ENCODE measurements at regions not wholly inside any gene's neighbourhood (a gene's known extent, or its start where the extent isn't known, plus 50 kb on each side); places are given as distances from the start of the nearest gene placed in this dataset.

GRCh38 chr2:126774761-126775160 lies 118.8 kb downstream of the GYPC start:
- DNase-seq: no peak

GRCh38 chr2:126775300-126775985 lies 119.5 kb downstream of the GYPC start:
- DNase-seq: no peak

GRCh38 chr2:126776255-126776654 lies 120.3 kb downstream of the GYPC start:
- no peak for DNase-seq

- DNase-seq: peak; percentile 76 to 78
Measured at GRCh38 chr2:126776692-126777619, 121.0 kb downstream of the GYPC start.

GRCh38 chr2:126777620-126777978 lies 121.1 kb upstream of the TEX51 start:
- DNase-seq: no peak

DNA sequence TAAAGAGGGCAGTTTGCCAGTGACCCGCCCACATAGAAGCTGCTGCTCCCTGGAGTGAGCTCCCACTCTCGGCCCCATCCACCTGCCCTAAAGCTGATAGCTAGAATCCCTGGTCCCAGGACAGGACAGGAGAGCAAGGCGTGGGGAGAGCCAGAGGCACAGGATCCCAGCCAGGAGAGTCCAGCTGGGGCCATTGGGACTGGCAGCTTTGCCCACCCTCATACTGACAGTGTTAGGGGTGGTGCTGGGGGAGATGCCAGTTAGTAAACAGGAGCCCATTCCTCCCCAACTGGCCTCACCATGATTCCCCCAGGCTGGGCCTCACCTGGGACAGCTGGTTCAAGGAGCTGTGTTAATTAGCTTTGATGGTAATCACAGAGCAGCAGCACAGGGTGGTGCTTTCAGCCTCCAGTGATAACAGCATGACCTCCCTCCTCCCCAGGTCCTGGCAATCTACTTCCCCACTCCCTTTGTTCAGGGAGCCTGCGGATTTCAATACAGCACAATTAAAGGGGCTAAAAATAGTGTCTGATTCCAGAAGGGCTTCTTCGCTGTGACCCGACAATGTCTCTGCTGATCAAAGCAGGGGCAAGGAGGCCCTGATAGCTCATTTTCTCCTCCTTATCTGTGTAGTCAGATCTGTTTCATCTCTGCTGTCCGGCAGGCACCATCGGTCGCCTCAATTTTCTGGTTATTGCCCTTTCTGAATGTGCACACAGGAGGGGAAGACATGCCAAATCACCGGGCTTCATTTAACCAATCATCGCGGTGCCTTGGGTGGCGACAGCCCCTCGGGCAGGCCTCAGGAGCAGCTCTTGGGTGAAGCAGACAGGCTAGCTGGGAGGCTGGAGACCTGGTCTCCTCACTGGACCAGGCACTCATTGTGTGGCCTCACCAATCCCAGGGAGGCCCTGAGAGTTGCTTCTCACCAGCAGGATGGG lies 119.9 kb upstream of the TEX51 start:
- no peak for DNase-seq

- no peak for DNase-seq
Measured at GRCh38 chr2:126781206-126781605, 117.5 kb upstream of the TEX51 start.

- DNase-seq: no peak
Measured at GRCh38 chr2:126781806-126782205, 116.9 kb upstream of the TEX51 start.

- DNase-seq: no peak
Measured at GRCh38 chr2:126782648-126783047, 116.0 kb upstream of the TEX51 start.

DNA sequence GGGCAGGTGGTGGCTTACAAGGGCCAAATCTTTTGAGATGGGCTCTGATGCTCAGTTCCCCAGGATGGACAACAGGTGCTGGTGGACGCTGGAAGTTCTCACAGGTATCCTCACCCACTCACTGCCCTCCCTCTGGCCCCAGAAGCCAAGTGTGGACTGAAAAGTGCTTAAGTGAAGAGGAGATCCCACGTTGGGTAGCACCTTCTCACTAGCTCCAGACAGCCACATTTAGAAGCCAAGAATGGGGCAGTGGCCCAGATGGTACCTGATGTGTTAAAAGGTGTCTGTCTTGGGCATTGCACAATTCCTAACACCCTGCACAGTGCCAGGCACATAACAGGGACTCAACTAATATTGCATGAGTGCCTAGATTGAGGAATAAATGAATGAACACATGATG lies 115.3 kb upstream of the TEX51 start:
- DNase-seq: no peak

- DNase-seq: no peak
Measured at GRCh38 chr2:126784045-126784444, 114.6 kb upstream of the TEX51 start.

GRCh38 chr2:126784621-126785020 lies 114.1 kb upstream of the TEX51 start:
- DNase-seq: no peak

- no peak for DNase-seq
Measured at GRCh38 chr2:126785236-126785635, 113.5 kb upstream of the TEX51 start.

DNA sequence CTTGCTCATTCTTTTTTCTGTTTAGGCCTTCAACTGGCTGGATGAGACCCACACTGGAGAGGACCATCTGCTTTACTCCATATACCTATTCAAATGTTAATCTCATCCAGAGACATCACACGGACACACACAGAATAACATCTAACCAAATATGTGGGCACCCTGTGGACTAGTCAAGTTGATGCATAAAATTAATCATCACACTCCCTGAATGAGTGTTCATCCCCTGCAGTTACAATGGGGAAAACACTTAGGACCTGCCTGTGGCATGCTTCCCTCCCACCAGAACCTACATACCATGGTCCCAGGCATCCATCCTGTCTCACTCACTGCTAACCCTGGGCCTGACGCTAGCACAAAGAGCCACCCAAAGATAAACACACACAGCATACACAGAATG lies 112.8 kb upstream of the TEX51 start:
- no peak for DNase-seq

DNA sequence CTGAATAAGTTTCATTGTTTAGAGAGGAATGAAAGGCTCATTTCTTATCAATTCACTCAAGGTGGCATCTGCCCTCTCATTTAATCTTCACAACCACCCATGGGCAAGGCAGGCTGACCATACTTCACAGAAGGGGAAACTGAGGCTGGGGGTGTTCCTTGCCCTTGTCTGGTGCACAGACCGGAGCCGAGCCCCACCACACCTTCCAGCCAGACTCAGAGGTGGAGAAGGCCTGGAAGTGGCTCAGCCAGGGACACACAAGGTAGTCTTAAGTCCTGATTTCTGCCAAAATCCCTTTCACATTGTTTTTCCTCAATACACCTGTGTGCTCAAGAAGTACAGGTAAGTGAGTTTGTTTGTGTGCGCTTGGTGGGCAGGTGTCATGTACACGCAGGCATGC lies 111.9 kb upstream of the TEX51 start:
- DNase-seq: no peak

DNA sequence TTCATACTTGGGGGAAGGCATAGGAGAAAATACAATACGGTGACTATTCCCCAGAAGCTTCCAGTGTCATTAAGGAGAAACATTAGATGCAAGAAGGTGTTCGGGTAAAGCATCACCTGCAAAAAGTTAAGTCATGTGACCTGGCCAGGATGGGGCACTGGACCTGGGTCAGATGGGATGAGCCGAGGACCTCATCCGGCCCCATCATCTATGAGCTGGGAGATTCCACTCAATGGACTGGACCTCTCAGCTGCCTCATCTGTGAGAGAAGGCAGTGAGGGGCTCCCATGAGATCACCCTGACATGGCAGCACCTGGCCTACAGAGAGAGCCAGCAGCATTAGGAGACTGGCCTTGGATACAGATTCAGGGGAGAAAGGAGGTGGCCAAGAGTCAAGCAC lies 111.4 kb upstream of the TEX51 start:
- no peak for DNase-seq

DNA sequence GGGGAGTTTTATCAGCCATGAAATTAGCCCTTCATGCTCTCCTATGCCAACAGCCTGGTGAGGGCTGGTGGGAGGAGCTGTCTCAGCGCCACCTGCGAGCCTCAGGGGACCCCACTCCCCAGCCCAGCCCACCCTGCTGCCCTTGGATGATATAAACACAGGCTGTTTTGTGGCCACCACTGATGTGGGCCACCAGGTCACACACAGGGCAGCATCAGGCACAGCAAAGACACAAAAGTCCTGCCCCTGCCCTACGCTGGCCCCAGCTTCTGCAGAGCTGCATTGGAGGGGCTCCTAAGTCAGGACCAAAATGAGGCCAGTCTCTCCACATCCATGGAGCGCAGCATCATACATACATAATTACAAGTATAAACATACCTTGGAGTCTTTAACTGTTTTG lies 110.6 kb upstream of the TEX51 start:
- DNase-seq: no peak

GRCh38 chr2:126788652-126789051 lies 110.0 kb upstream of the TEX51 start:
- DNase-seq: no peak

- no peak for DNase-seq
Measured at GRCh38 chr2:126790987-126791780, 107.5 kb upstream of the TEX51 start.

- DNase-seq: no peak
Measured at GRCh38 chr2:126792186-126792585, 106.5 kb upstream of the TEX51 start.

GRCh38 chr2:126792993-126793392 lies 105.7 kb upstream of the TEX51 start:
- no peak for DNase-seq
